Esophagus muscularis mucosa (tissue), 3 donors: ENCODE measurements at regions not wholly inside any gene's neighbourhood (a gene's known extent, or its start where the extent isn't known, plus 50 kb on each side); places are given as distances from the start of the nearest gene placed in this dataset.

ENCODE experiments used
- POLR2A ChIP-seq: fragments of 450-650 bp; IDR thresholded peaks from one replicate; pipeline ENCODE4 v1.6.1; 2017; ENCODE audit warnings: antibody characterized with exemption, moderate library complexity, mild to moderate bottlenecking, low read depth
- POLR2AphosphoS5 ChIP-seq, 2 donors: sonication (generic); formaldehyde crosslinking; IDR thresholded peaks; one replicate each; pipeline ENCODE4 v1.6.1; 2017; ENCODE audit warnings: antibody characterized with exemption in 2 of 2
- TF ChIP-seq, protein P1 (sequence below), 3 experiments: fragments of 200-600 bp in 2 of 3; fragments of 450-650 bp in 1 of 3; sonication (generic) in 2 of 3; IDR thresholded peaks; one replicate each; pipeline ENCODE4 v1.5.1; 2017 to 2019; ENCODE audit warnings: antibody characterized with exemption in 3 of 3, mild to moderate bottlenecking in 2 of 3, moderate library complexity in 1 of 3

DNA sequence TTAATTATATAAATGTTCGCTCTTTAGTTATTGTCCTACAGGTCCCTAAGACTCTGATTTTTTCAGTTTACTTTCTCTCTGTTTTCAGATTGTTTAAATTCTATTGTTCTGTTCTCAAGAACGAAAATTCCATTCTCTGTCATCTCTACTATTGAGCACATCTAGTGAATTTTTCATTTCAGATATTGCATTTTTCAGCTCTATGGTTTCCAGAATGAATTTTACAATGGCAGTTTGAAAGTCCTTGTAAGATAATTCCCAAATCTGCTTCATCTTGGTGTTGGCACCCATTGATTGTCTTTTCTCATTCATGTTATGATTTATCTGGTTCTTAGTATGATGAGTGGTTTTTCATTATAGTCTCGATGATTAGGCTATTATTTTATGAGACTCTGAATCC is 519.6 kb upstream of the LRFN5 start:
- TF ChIP-seq, protein P1, sequence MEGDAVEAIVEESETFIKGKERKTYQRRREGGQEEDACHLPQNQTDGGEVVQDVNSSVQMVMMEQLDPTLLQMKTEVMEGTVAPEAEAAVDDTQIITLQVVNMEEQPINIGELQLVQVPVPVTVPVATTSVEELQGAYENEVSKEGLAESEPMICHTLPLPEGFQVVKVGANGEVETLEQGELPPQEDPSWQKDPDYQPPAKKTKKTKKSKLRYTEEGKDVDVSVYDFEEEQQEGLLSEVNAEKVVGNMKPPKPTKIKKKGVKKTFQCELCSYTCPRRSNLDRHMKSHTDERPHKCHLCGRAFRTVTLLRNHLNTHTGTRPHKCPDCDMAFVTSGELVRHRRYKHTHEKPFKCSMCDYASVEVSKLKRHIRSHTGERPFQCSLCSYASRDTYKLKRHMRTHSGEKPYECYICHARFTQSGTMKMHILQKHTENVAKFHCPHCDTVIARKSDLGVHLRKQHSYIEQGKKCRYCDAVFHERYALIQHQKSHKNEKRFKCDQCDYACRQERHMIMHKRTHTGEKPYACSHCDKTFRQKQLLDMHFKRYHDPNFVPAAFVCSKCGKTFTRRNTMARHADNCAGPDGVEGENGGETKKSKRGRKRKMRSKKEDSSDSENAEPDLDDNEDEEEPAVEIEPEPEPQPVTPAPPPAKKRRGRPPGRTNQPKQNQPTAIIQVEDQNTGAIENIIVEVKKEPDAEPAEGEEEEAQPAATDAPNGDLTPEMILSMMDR (IDR thresholded peaks at IDR 0.05), result no peak
- TF ChIP-seq POLR2A (no peak), POLR2AphosphoS5 (IDR thresholded peaks at IDR 0.05) (no peak)
